WTC11 (cell line): ENCODE measurements at regions not wholly inside any gene's neighbourhood (a gene's known extent, or its start where the extent isn't known, plus 50 kb on each side); places are given as distances from the start of the nearest gene placed in this dataset.

Source experiments
- ATAC-seq: fragments of 200-7000 bp; cut with Tn5 transposase; 2 replicates; pipeline ENCODE4 v1.10.0; 2021; ENCODE audit warnings: mild to moderate bottlenecking, moderate library complexity
- CTCF ChIA-PET: fragments of 300-600 bp; sonication (Branson Sonifier 250); formaldehyde crosslinking; loops from one replicate; lab custom pipeline; 2021; ENCODE audit warnings: antibody characterized with exemption; lab: Charles Lee
- POLR2A ChIA-PET: fragments of 350-600 bp; sonication (Branson Sonifier 250); formaldehyde crosslinking; loops from one replicate; lab custom pipeline; 2021; ENCODE audit warnings: antibody characterized with exemption; lab: Charles Lee
- DNase-seq: peaks from one replicate; pipeline ENCODE4 v3.0.0; 2021; ENCODE audit warnings: low spot score
- H3K27ac Mint-ChIP-seq: 2 replicates; pipeline ENCODE4 v1.8.0; 2021; ENCODE audit warnings: mixed read lengths
- H3K27me3 Mint-ChIP-seq: 2 replicates; pipeline ENCODE4 v1.8.0; 2021; ENCODE audit warnings: low read depth, mild to moderate bottlenecking, moderate library complexity, mixed read lengths
- H3K36me3 Mint-ChIP-seq: 2 replicates; pipeline ENCODE4 v1.8.0; 2021; ENCODE audit warnings: mixed read lengths
- H3K4me1 Mint-ChIP-seq: 2 replicates; pipeline ENCODE4 v1.8.0; 2022; ENCODE audit warnings: mixed read lengths
- H3K4me3 Mint-ChIP-seq: 2 replicates; pipeline ENCODE4 v1.8.0; 2021; ENCODE audit warnings: mild to moderate bottlenecking, moderate library complexity, mixed read lengths
- H3K9me3 Mint-ChIP-seq: 2 replicates; pipeline ENCODE4 v1.8.0; 2021; ENCODE audit warnings: mixed read lengths
- AR ChIP-seq: fragments of 250-450 bp; sonication (Bioruptor Pico); IDR thresholded peaks from 2 replicates; pipeline ENCODE4 v1.9.0; 2021; ENCODE audit warnings: mild to moderate bottlenecking
- ATF1 ChIP-seq: sonication (generic); formaldehyde crosslinking; IDR thresholded peaks from 2 replicates; pipeline ENCODE4 v1.8.1; 2023; ENCODE audit warnings: mild to moderate bottlenecking, moderate library complexity, missing genetic modification reagents
- CDX4 ChIP-seq: fragments of 250-450 bp; sonication (Bioruptor Pico); IDR thresholded peaks from 2 replicates; pipeline ENCODE4 v1.9.0; 2021; ENCODE audit warnings: moderate library complexity, mild to moderate bottlenecking, inconsistent platforms, borderline replicate concordance
- FOXJ3 ChIP-seq: sonication (generic); formaldehyde crosslinking; IDR thresholded peaks from 2 replicates; pipeline ENCODE4 v1.9.0; 2021; ENCODE audit warnings: missing genetic modification reagents, mild to moderate bottlenecking, borderline replicate concordance
- FOXP1 ChIP-seq: sonication (generic); formaldehyde crosslinking; IDR thresholded peaks from 2 replicates; pipeline ENCODE4 v1.8.0; 2022; ENCODE audit warnings: missing genetic modification reagents, mild to moderate bottlenecking, moderate library complexity, borderline replicate concordance
- FOXP4 ChIP-seq: sonication (generic); formaldehyde crosslinking; IDR thresholded peaks from 2 replicates; pipeline ENCODE4 v1.8.0; 2022; ENCODE audit warnings: mild to moderate bottlenecking, missing genetic modification reagents
- GRHL2 ChIP-seq: fragments of 250-450 bp; sonication (Bioruptor Pico); IDR thresholded peaks from 2 replicates; pipeline ENCODE4 v1.8.0; 2022; ENCODE audit warnings: mild to moderate bottlenecking, moderate library complexity; ENCODE audit not compliant: insufficient replicate concordance, severe bottlenecking
- JUN ChIP-seq: sonication (generic); formaldehyde crosslinking; IDR thresholded peaks from 2 replicates; pipeline ENCODE4 v1.8.0; 2023; ENCODE audit warnings: mild to moderate bottlenecking, missing genetic modification reagents
- MAX ChIP-seq: sonication (generic); formaldehyde crosslinking; IDR thresholded peaks from 2 replicates; pipeline ENCODE4 v1.8.0; 2022; ENCODE audit warnings: mild to moderate bottlenecking, missing genetic modification reagents
- MLX ChIP-seq: sonication (generic); formaldehyde crosslinking; IDR thresholded peaks from 2 replicates; pipeline ENCODE4 v1.8.1; 2023; ENCODE audit warnings: mild to moderate bottlenecking, missing genetic modification reagents, moderate library complexity
- MYBL2 ChIP-seq: sonication (generic); formaldehyde crosslinking; IDR thresholded peaks from 2 replicates; pipeline ENCODE4 v1.8.1; 2023; ENCODE audit warnings: mild to moderate bottlenecking, moderate library complexity, missing genetic modification reagents
- NR2C2 ChIP-seq: sonication (generic); formaldehyde crosslinking; IDR thresholded peaks from 2 replicates; pipeline ENCODE4 v1.8.0; 2022; ENCODE audit warnings: mild to moderate bottlenecking, missing genetic modification reagents
- PRRX2 ChIP-seq: fragments of 250-450 bp; sonication (Bioruptor Pico); IDR thresholded peaks from 2 replicates; pipeline ENCODE4 v1.8.0; 2021; ENCODE audit warnings: mild to moderate bottlenecking
- RELA ChIP-seq: sonication (generic); formaldehyde crosslinking; IDR thresholded peaks from 2 replicates; pipeline ENCODE4 v1.8.1; 2022; ENCODE audit warnings: missing genetic modification reagents, mild to moderate bottlenecking, borderline replicate concordance
- TCF7 ChIP-seq: sonication (generic); formaldehyde crosslinking; IDR thresholded peaks from 2 replicates; pipeline ENCODE4 v1.8.0; 2022; ENCODE audit warnings: mild to moderate bottlenecking, low read depth, missing genetic modification reagents, moderate library complexity
- TEAD1 ChIP-seq: sonication (generic); formaldehyde crosslinking; IDR thresholded peaks from 2 replicates; pipeline ENCODE4 v1.8.0; 2022; ENCODE audit warnings: mild to moderate bottlenecking, missing genetic modification reagents
- USF1 ChIP-seq: sonication (generic); formaldehyde crosslinking; IDR thresholded peaks from 2 replicates; pipeline ENCODE4 v1.8.0; 2022; ENCODE audit warnings: mild to moderate bottlenecking, missing genetic modification reagents
- ZBTB43 ChIP-seq: sonication (generic); formaldehyde crosslinking; IDR thresholded peaks from 2 replicates; pipeline ENCODE4 v1.8.1; 2023; ENCODE audit warnings: mild to moderate bottlenecking, missing genetic modification reagents
- ZNF138 ChIP-seq: sonication (generic); formaldehyde crosslinking; conservative IDR thresholded peaks from 2 replicates; pipeline ENCODE4 v1.8.1; 2022; ENCODE audit warnings: mild to moderate bottlenecking, moderate library complexity, missing genetic modification reagents
- ZNF281 ChIP-seq: sonication (generic); formaldehyde crosslinking; IDR thresholded peaks from 2 replicates; pipeline ENCODE4 v1.8.0; 2023; ENCODE audit warnings: mild to moderate bottlenecking, missing genetic modification reagents
- ZNF423 ChIP-seq: fragments of 250-450 bp; sonication (Bioruptor Pico); IDR thresholded peaks from 2 replicates; pipeline ENCODE4 v2.1.2; 2022; ENCODE audit warnings: mild to moderate bottlenecking, moderate library complexity
- ZNF671 ChIP-seq: fragments of 250-450 bp; sonication (Bioruptor Pico); IDR thresholded peaks from 2 replicates; pipeline ENCODE4 v1.8.0; 2021; ENCODE audit warnings: mild to moderate bottlenecking

- DNase-seq (no peak), ATAC-seq (no peak)
- no peaks in the 10 kb centered on the region; the same call in 1 of the 2 replicates for H3K27me3 Mint-ChIP-seq
- no peaks in the 10 kb centered on the region; the same call in 1 of the 2 replicates for H3K9me3 Mint-ChIP-seq
- no peak overlapping the region for H3K4me3 Mint-ChIP-seq
- ChIA-PET POLR2A (no interaction called here), CTCF (no interaction called here)
- H3K4me1 Mint-ChIP-seq = peaks cover 26% of the 10 kb centered on the region
- no peak for TF ChIP-seq GRHL2 (CRISPR knock-in tag)
- no peak for TF ChIP-seq TCF7 (CRISPR knock-in tag)
- no peak for TF ChIP-seq MLX
- no peak for TF ChIP-seq TEAD1 (CRISPR knock-in tag)
- no peak for TF ChIP-seq RELA (CRISPR knock-in tag)
- no peak for TF ChIP-seq ZNF281 (CRISPR knock-in tag)
- TF ChIP-seq FOXP1 (CRISPR knock-in tag) = no peak
- no peak for TF ChIP-seq ATF1 (CRISPR knock-in tag)
- TF ChIP-seq ZNF423 = no peak
- H3K36me3 Mint-ChIP-seq = no peaks in the 10 kb centered on the region
- no peak overlapping the region for H3K27ac Mint-ChIP-seq
Observed at GRCh38 chr10:62895063-62895462, 78.9 kb upstream of the EGR2 start.

- H3K36me3 Mint-ChIP-seq = no peaks in the 10 kb centered on the region
- no peak for ATAC-seq
- no peaks in the 10 kb centered on the region; the same call in 1 of the 2 replicates for H3K9me3 Mint-ChIP-seq
- DNase-seq = no peak
- H3K27ac Mint-ChIP-seq = no peak overlapping the region
- ChIA-PET CTCF (no interaction called here), POLR2A (no interaction called here)
- H3K4me1 Mint-ChIP-seq = peaks cover 19% of the 10 kb centered on the region
- no peaks in the 10 kb centered on the region; the same call in 1 of the 2 replicates for H3K27me3 Mint-ChIP-seq
- H3K4me3 Mint-ChIP-seq = no peak overlapping the region
- TF ChIP-seq ZNF423 = no peak
- no peak for TF ChIP-seq PRRX2 (CRISPR knock-in tag)
- no peak for TF ChIP-seq AR (CRISPR knock-in tag)
- TF ChIP-seq ZNF138 (CRISPR knock-in tag) = no peak
- TF ChIP-seq FOXP4 (CRISPR knock-in tag) = no peak
- TF ChIP-seq ZBTB43 = no peak
- TF ChIP-seq MYBL2 (CRISPR knock-in tag) = no peak
- TF ChIP-seq NR2C2 (CRISPR knock-in tag) = no peak
- no peak for TF ChIP-seq MAX (CRISPR knock-in tag)
- no peak for TF ChIP-seq USF1 (CRISPR knock-in tag)
- no peak for TF ChIP-seq ZNF671 (CRISPR knock-in tag)
- no peak for TF ChIP-seq JUN (CRISPR knock-in tag)
- no peak for TF ChIP-seq FOXJ3
- TF ChIP-seq MLX = no peak
- no peak for TF ChIP-seq CDX4 (CRISPR knock-in tag)
Observed at GRCh38 chr10:62894156-62894555, 78.0 kb upstream of the EGR2 start.
